ENCODE measurements at regions not wholly inside any gene's neighbourhood (a gene's known extent, or its start where the extent isn't known, plus 50 kb on each side); places are given as distances from the start of the nearest gene placed in this dataset.

DNA sequence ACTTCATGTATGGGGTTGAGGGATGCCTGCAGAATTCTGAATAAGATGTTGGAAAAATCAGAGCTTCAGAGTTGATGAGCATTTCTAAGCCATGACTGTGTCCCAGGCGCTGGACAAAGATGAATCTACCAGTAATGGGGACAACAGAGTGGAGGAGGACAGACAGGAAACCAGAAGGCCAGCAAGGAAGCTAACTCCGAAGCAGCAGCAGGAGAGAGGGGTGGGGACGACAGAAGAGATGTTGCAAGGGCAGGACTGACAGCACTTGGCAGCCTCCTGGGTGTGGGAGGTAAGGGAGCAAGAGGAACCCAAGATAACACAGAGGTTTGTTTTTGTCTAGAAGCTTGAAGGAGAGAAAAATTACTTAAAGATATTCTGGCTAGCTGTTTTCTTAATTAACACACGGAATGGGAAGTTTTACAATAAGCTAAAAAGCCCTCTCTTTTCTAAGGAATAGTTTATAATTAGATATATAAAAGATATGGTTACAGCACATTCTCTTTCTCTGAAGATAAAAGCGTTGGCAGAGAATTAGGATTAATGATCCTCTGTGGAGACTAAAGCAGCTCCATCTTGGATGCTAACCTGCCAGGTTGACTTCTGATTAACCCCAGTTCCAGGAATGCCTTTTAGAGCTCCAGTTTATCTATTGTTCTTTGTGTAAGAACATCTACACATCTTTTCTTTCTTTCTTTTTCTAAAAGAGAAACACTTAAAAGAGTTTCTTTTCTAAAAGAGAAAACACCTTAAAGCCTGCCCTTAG is 92.7 kb downstream of the TENT5C start:
- WGBS (ENCODE audit: insufficient coverage), result 78% methylated on average over 4 of the region's 5 CpGs
- Mint-ChIP-seq H3K4me3 (no peak overlapping the region), H3K27me3 (ENCODE audit: low read depth in 2 of 2) (peaks cover 26 to 38% of the 10 kb centered on the region in 2 donors), H3K9me3 (no peaks in the 10 kb centered on the region), H3K4me1 (no peaks in the 10 kb centered on the region), H3K36me3 (no peaks in the 10 kb centered on the region), H3K27ac (no peak overlapping the region)
- intact Hi-C loops (cut with micrococcal nuclease), result no loop called here
- ATAC-seq, result no peak
- no peaks in the 10 kb centered on the region for H3K27me3 ChIP-seq (ENCODE audit: control insufficient read depth, insufficient read depth, low read length)
- no peak overlapping the region for H3K4me3 ChIP-seq (ENCODE audit: low read length)
- no peaks in the 10 kb centered on the region for H3K36me3 ChIP-seq (ENCODE audit: control insufficient read depth, insufficient read depth, low read length)
- TF ChIP-seq, protein P1, sequence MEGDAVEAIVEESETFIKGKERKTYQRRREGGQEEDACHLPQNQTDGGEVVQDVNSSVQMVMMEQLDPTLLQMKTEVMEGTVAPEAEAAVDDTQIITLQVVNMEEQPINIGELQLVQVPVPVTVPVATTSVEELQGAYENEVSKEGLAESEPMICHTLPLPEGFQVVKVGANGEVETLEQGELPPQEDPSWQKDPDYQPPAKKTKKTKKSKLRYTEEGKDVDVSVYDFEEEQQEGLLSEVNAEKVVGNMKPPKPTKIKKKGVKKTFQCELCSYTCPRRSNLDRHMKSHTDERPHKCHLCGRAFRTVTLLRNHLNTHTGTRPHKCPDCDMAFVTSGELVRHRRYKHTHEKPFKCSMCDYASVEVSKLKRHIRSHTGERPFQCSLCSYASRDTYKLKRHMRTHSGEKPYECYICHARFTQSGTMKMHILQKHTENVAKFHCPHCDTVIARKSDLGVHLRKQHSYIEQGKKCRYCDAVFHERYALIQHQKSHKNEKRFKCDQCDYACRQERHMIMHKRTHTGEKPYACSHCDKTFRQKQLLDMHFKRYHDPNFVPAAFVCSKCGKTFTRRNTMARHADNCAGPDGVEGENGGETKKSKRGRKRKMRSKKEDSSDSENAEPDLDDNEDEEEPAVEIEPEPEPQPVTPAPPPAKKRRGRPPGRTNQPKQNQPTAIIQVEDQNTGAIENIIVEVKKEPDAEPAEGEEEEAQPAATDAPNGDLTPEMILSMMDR (IDR thresholded peaks at IDR 0.05), result no peak
- no peak overlapping the region for H3K27ac ChIP-seq (ENCODE audit: low read length)
- H3K9me3 ChIP-seq (ENCODE audit: control insufficient read depth, insufficient read depth, low read length), result no peaks in the 10 kb centered on the region
- DNase-seq, result no peak
- H3K4me1 ChIP-seq (ENCODE audit: control insufficient read depth, insufficient read depth, low read length), result no peaks in the 10 kb centered on the region

DNA sequence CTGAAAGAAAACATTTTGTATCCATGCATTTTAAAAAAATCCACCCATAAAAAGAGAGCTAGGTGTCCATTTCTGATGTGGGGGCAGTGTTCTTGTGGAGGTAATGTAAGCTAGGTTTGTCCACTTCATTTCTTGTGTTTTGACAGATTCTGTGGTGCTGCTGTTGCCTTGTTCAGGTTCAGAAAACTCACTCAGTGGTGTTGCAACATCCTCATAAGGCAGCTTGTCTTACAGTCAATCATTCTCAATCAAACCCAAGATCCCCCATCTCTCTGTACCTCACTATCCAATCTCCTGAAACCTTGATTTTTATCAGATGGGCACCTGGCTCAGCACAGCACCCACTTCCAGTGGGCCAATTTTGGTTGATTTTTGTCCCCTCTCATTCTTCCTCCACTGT is 94.1 kb downstream of the TENT5C start:
- Mint-ChIP-seq H3K27ac (no peak overlapping the region), H3K4me3 (no peak overlapping the region), H3K4me1 (no peaks in the 10 kb centered on the region), H3K36me3 (no peaks in the 10 kb centered on the region), H3K27me3 (ENCODE audit: low read depth in 2 of 2) (peaks cover 24 to 34% of the 10 kb centered on the region in 2 donors), H3K9me3 (no peaks in the 10 kb centered on the region)
- DNase-seq (no peak), ATAC-seq (no peak)
- Histone ChIP-seq H3K27me3 (ENCODE audit: control insufficient read depth, insufficient read depth, low read length) (no peaks in the 10 kb centered on the region), H3K4me3 (ENCODE audit: low read length) (no peak overlapping the region), H3K36me3 (ENCODE audit: control insufficient read depth, insufficient read depth, low read length) (no peaks in the 10 kb centered on the region), H3K4me1 (ENCODE audit: control insufficient read depth, insufficient read depth, low read length) (no peaks in the 10 kb centered on the region), H3K27ac (ENCODE audit: low read length) (no peak overlapping the region), H3K9me3 (ENCODE audit: control insufficient read depth, insufficient read depth, low read length) (no peaks in the 10 kb centered on the region)
- TF ChIP-seq, protein P1 (IDR thresholded peaks at IDR 0.05), result no peak
- intact Hi-C loops (cut with micrococcal nuclease), result no loop called here

DNA sequence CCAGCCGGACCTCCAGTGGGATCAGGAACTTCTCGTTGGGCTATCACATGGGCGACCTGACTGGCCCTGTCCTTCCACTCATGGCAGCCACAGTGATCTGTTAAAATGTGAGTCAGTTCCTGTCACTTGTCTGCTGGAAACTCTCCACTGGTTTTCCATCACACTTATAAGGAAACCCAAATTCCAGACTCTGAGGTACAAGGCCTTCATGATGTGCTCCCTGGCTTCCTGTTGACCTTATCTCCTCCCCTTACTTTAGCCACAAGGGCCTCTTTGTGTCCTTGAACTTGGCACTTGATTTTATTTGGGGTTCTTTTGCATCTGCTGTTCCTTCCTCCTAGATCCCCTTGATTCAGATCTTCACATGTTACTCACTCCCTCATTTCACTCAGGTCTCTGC is 96.8 kb downstream of the TENT5C start:
- DNase-seq (no peak), ATAC-seq (no peak)
- peaks cover 29 to 38% of the 10 kb centered on the region in 2 donors for H3K27me3 Mint-ChIP-seq (ENCODE audit: low read depth in 2 of 2)
- Histone ChIP-seq H3K27me3 (ENCODE audit: control insufficient read depth, insufficient read depth, low read length) (no peaks in the 10 kb centered on the region), H3K4me1 (ENCODE audit: control insufficient read depth, insufficient read depth, low read length) (no peaks in the 10 kb centered on the region), H3K4me3 (ENCODE audit: low read length) (no peak overlapping the region), H3K9me3 (ENCODE audit: control insufficient read depth, insufficient read depth, low read length) (no peaks in the 10 kb centered on the region), H3K27ac (ENCODE audit: low read length) (no peak overlapping the region), H3K36me3 (ENCODE audit: control insufficient read depth, insufficient read depth, low read length) (no peaks in the 10 kb centered on the region)
- H3K9me3 Mint-ChIP-seq, result no peaks in the 10 kb centered on the region
- H3K36me3 Mint-ChIP-seq, result no peaks in the 10 kb centered on the region
- no peaks in the 10 kb centered on the region for H3K4me1 Mint-ChIP-seq
- no peak overlapping the region for H3K27ac Mint-ChIP-seq
- no peak overlapping the region for H3K4me3 Mint-ChIP-seq
- 91% methylated on average over 3 of the region's 3 CpGs for WGBS (ENCODE audit: insufficient coverage)
- TF ChIP-seq, protein P1 (IDR thresholded peaks at IDR 0.05), result no peak
- intact Hi-C loops (cut with micrococcal nuclease), result no loop called here

DNA sequence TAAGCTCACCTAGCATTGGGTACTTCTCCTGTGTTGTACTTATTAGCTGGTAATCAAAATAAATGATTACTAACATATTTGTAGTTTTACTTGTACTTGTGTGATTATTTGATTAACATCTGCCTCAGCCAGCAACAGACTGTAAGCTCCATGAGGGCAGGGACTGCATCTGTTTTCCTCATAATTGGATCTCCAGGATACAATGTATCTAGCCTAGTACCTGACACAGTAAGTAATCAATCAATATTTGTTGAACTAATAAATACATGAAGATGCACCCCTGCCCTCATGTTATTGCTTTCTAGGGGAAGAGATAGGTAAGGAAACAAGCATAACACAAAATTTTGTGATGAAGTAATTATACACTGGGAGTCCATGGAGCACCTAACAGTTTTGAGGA is 101.5 kb downstream of the TENT5C start:
- Histone ChIP-seq H3K27me3 (ENCODE audit: control insufficient read depth, insufficient read depth, low read length) (no peaks in the 10 kb centered on the region), H3K36me3 (ENCODE audit: control insufficient read depth, insufficient read depth, low read length) (no peaks in the 10 kb centered on the region), H3K27ac (ENCODE audit: low read length) (no peak overlapping the region), H3K9me3 (ENCODE audit: control insufficient read depth, insufficient read depth, low read length) (no peaks in the 10 kb centered on the region), H3K4me1 (ENCODE audit: control insufficient read depth, insufficient read depth, low read length) (no peaks in the 10 kb centered on the region), H3K4me3 (ENCODE audit: low read length) (no peak overlapping the region)
- no peak for ATAC-seq
- Mint-ChIP-seq H3K27me3 (ENCODE audit: low read depth in 2 of 2) (peaks cover 16% of the 10 kb centered on the region in 2 donors), H3K4me1 (no peaks in the 10 kb centered on the region), H3K9me3 (no peaks in the 10 kb centered on the region), H3K4me3 (no peak overlapping the region), H3K36me3 (no peaks in the 10 kb centered on the region), H3K27ac (no peak overlapping the region)
- TF ChIP-seq, protein P1 (IDR thresholded peaks at IDR 0.05), result no peak
- DNase-seq, result no peak
- intact Hi-C loops (cut with micrococcal nuclease), result no loop called here
